Kidney capillary endothelial cell (primary cell): ENCODE measurements at regions not wholly inside any gene's neighbourhood (a gene's known extent, or its start where the extent isn't known, plus 50 kb on each side); places are given as distances from the start of the nearest gene placed in this dataset.

Experiments
- DNase-seq: peaks from one replicate; pipeline ENCODE4 v3.0.0-alpha.2; 2018; ENCODE audit warnings: low spot score

- DNase-seq = no peak
Measured at GRCh38 chr11:8826139-8826786, 84.7 kb upstream of the AKIP1 start.

- no peak for DNase-seq
Measured at GRCh38 chr11:8826901-8827560, 84.0 kb upstream of the AKIP1 start.

GRCh38 chr11:8828046-8828445 is 82.9 kb upstream of the AKIP1 start:
- DNase-seq = no peak

- DNase-seq = no peak
Measured at GRCh38 chr11:8828580-8829361, 82.2 kb upstream of the AKIP1 start.

- no peak for DNase-seq
Measured at GRCh38 chr11:8829556-8829955, 81.4 kb upstream of the AKIP1 start.

GRCh38 chr11:8830641-8831040 is 80.3 kb upstream of the AKIP1 start:
- no peak for DNase-seq

- DNase-seq = no peak
Measured at GRCh38 chr11:8831861-8832260, 79.1 kb upstream of the AKIP1 start.

- DNase-seq = no peak
Measured at GRCh38 chr11:8832571-8833260, 78.3 kb upstream of the AKIP1 start.

GRCh38 chr11:8833568-8834315 is 77.2 kb upstream of the AKIP1 start:
- DNase-seq = no peak

- no peak for DNase-seq
Measured at GRCh38 chr11:8834379-8834778, 76.6 kb upstream of the AKIP1 start.

- DNase-seq = no peak
Measured at GRCh38 chr11:8838248-8838647, 72.7 kb upstream of the AKIP1 start.

GRCh38 chr11:8839306-8839956 is 71.6 kb upstream of the AKIP1 start:
- no peak for DNase-seq

- DNase-seq = no peak
Measured at GRCh38 chr11:8839957-8840945, 70.7 kb upstream of the AKIP1 start.

- DNase-seq = no peak
Measured at GRCh38 chr11:8841899-8842298, 69.1 kb upstream of the AKIP1 start.

- no peak for DNase-seq
Measured at GRCh38 chr11:8858808-8859207, 52.2 kb upstream of the AKIP1 start.
